WTC11 (cell line): ENCODE measurements at regions not wholly inside any gene's neighbourhood (a gene's known extent, or its start where the extent isn't known, plus 50 kb on each side); places are given as distances from the start of the nearest gene placed in this dataset.

Experiments used
- JAZF1 ChIP-seq: fragments of 250-450 bp; sonication (Bioruptor Pico); IDR thresholded peaks from 2 replicates; pipeline ENCODE4 v1.9.0; 2021; ENCODE audit warnings: moderate library complexity, mild to moderate bottlenecking, inconsistent platforms
- MYBL2 ChIP-seq: sonication (generic); formaldehyde crosslinking; IDR thresholded peaks from 2 replicates; pipeline ENCODE4 v1.8.1; 2023; ENCODE audit warnings: mild to moderate bottlenecking, moderate library complexity, missing genetic modification reagents
- RELA ChIP-seq: sonication (generic); formaldehyde crosslinking; IDR thresholded peaks from 2 replicates; pipeline ENCODE4 v1.8.1; 2022; ENCODE audit warnings: missing genetic modification reagents, mild to moderate bottlenecking, borderline replicate concordance
- SP1 ChIP-seq: sonication (generic); formaldehyde crosslinking; conservative IDR thresholded peaks from 2 replicates; pipeline ENCODE4 v1.8.1; 2022; ENCODE audit warnings: missing genetic modification reagents
- ZNF232 ChIP-seq: sonication (generic); formaldehyde crosslinking; IDR thresholded peaks from 2 replicates; pipeline ENCODE4 v1.8.0; 2022; ENCODE audit warnings: mild to moderate bottlenecking, missing genetic modification reagents
- TF ChIP-seq, protein P1 (sequence below): sonication (generic); formaldehyde crosslinking; conservative IDR thresholded peaks from 2 replicates; pipeline ENCODE4 v1.8.1; 2022; ENCODE audit warnings: mild to moderate bottlenecking, missing genetic modification reagents
- TF ChIP-seq, protein P2 (sequence below): fragments of 200-600 bp; IDR thresholded peaks from 2 replicates; pipeline ENCODE4 v1.8.0; 2022; ENCODE audit warnings: antibody characterized with exemption
- TF ChIP-seq, protein P3 (sequence below): sonication (generic); formaldehyde crosslinking; IDR thresholded peaks from 2 replicates; pipeline ENCODE4 v1.8.1; 2023; ENCODE audit warnings: mild to moderate bottlenecking, missing genetic modification reagents, moderate library complexity

DNA sequence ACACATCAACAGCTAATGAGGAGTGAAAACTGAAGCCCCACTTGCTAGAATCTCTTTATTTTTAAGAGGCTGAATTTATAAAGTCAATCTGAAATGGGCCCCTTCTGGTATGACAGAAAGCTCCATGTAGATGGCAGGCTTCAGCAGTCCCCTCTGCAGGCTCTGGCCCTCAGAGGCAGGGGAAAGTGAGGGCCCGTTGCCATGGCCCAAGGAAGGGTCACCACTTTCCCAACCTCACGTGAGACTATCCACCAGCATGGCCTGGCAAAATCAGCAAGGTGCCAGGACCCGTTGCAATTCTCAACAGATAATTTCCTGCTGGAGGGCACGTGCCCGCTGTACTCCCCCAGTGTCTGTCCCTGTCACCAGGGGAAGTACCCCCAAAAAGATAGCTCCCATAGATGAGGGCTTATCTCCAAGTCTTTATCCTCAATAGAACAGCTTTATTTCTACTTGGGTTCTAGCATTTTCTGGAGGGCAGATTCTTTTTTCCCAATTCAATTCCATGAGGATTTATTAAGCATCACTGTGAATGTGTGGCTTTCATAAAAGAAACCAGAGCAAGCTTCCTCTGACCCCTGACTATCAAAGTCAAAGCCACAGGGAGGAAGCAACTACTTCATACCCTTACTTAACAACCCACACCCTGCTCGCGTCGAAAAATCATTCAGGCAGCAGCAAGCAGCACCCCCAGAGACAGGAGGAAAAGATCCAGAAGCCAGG is 85.4 kb upstream of the FSTL4 start:
- TF ChIP-seq, protein P1, sequence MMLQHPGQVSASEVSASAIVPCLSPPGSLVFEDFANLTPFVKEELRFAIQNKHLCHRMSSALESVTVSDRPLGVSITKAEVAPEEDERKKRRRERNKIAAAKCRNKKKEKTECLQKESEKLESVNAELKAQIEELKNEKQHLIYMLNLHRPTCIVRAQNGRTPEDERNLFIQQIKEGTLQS (CRISPR knock-in tag), result no peak
- TF ChIP-seq, protein P2, sequence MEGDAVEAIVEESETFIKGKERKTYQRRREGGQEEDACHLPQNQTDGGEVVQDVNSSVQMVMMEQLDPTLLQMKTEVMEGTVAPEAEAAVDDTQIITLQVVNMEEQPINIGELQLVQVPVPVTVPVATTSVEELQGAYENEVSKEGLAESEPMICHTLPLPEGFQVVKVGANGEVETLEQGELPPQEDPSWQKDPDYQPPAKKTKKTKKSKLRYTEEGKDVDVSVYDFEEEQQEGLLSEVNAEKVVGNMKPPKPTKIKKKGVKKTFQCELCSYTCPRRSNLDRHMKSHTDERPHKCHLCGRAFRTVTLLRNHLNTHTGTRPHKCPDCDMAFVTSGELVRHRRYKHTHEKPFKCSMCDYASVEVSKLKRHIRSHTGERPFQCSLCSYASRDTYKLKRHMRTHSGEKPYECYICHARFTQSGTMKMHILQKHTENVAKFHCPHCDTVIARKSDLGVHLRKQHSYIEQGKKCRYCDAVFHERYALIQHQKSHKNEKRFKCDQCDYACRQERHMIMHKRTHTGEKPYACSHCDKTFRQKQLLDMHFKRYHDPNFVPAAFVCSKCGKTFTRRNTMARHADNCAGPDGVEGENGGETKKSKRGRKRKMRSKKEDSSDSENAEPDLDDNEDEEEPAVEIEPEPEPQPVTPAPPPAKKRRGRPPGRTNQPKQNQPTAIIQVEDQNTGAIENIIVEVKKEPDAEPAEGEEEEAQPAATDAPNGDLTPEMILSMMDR, result no peak
- no peak for TF ChIP-seq MYBL2 (CRISPR knock-in tag)
- TF ChIP-seq RELA (CRISPR knock-in tag), result no peak
- no peak for TF ChIP-seq JAZF1 (CRISPR knock-in tag)
- no peak for TF ChIP-seq ZNF232 (CRISPR knock-in tag)
- TF ChIP-seq, protein P3, sequence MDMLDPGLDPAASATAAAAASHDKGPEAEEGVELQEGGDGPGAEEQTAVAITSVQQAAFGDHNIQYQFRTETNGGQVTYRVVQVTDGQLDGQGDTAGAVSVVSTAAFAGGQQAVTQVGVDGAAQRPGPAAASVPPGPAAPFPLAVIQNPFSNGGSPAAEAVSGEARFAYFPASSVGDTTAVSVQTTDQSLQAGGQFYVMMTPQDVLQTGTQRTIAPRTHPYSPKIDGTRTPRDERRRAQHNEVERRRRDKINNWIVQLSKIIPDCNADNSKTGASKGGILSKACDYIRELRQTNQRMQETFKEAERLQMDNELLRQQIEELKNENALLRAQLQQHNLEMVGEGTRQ (CRISPR knock-in tag), result no peak
- TF ChIP-seq SP1 (CRISPR knock-in tag), result no peak
